Lower leg skin (tissue), 4 donors: ENCODE measurements at regions not wholly inside any gene's neighbourhood (a gene's known extent, or its start where the extent isn't known, plus 50 kb on each side); places are given as distances from the start of the nearest gene placed in this dataset.

Experiments used
- DNase-seq, 2 donors: peaks; one replicate each; pipeline ENCODE4 v3.0.0-alpha.2; 2019; ENCODE audit warnings: low spot score in 2 of 2
- H3K4me3 ChIP-seq: fragments of 200-600 bp; sonication (generic); 2 replicates; pipeline ENCODE4 v1.5.1; 2017; ENCODE audit warnings: mild to moderate bottlenecking, low read depth; ENCODE audit not compliant: poor library complexity, severe bottlenecking
- CTCF ChIP-seq, 3 donors: fragments of 450-650 bp; IDR thresholded peaks; one replicate each; pipeline ENCODE4 v1.5.1; 2016; ENCODE audit warnings: antibody characterized with exemption in 3 of 3, mild to moderate bottlenecking in 3 of 3, moderate library complexity in 2 of 3
- POLR2A ChIP-seq, 2 donors: fragments of 450-650 bp; IDR thresholded peaks; one replicate each; pipeline ENCODE4 v1.6.1; 2016 to 2017; ENCODE audit warnings: antibody characterized with exemption in 2 of 2, mild to moderate bottlenecking in 1 of 2, moderate library complexity in 1 of 2
- WGBS, 2 donors: methylation state at CpG; one replicate each; pipeline ENCODE4 v1.1.5; 2018; 5-methylcytosine and 5-hydroxymethylcytosine counted together
- intact Hi-C: fragments of 100-400 bp; cut with DNase I; formaldehyde crosslinking; loops from one replicate; pipeline ENCODE4 v1.15.0; 2023; ENCODE audit warnings: low total_unique reads

DNA sequence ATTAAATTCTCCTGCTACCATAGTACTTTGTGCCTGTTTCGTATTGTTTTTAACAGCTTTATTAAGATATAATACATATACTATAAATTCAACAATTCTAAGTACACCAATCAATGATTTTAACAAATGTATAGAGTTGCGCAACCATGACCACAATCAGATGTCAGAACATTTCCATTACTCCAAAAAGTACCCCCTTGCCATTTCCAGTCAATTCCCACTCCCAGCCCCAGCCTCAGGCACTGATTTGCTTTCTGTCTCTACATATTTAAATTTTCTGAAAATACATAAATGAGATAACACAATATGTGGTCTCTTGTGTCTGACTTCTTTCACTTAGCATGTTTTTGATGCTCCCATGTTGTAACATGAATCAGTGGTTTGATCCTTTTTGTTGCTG lies 193.9 kb downstream of the FIGN start:
- TF ChIP-seq POLR2A (IDR thresholded peaks at IDR 0.05) (no peak), CTCF (IDR thresholded peaks at IDR 0.05) (no peak)

GRCh38 chr2:163541495-163541894 lies 194.3 kb downstream of the FIGN start:
- no peak overlapping the region for H3K4me3 ChIP-seq
- DNase-seq: no peak
- WGBS, 2 donors: 83 to 88% methylated on average over 2 of the region's 2 CpGs
- TF ChIP-seq POLR2A (IDR thresholded peaks at IDR 0.05) (no peak), CTCF (IDR thresholded peaks at IDR 0.05) (no peak)
- intact Hi-C loops: no loop called here

More for the DNA sequence above, 193.9 kb downstream of the FIGN start:
- DNase-seq: no peak
- WGBS, 2 donors: 94% methylated on average over 2 of the region's 2 CpGs
- no peak overlapping the region for H3K4me3 ChIP-seq
- intact Hi-C loops: no loop called here

GRCh38 chr2:163528640-163529217 lies 207.1 kb downstream of the FIGN start:
- no peak overlapping the region for H3K4me3 ChIP-seq
- no peak for TF ChIP-seq POLR2A (IDR thresholded peaks at IDR 0.05)
- TF ChIP-seq CTCF (IDR thresholded peaks at IDR 0.05): no peak
- no peak for DNase-seq
- WGBS, 2 donors: 77 to 90% methylated on average over 1 of the region's 1 CpG
- intact Hi-C loops: no loop called here

DNA sequence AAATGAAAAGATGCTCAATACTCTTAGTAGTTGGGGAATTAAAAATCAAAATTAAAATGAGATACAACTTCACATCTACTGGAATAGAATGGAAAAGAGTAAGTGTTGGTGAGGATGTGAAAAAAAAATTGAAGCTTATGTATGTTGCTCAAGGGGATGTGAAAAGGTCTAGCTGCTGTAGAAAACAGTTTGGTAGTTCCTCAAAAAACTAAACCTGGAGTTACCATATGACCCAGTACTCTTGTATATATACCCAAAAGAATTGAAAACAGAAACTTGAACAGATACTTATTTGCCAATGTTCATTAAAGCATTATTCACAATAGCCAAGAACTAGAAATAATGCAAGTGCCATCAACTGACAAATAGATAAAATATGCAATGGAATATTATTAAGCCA lies 208.4 kb downstream of the FIGN start:
- intact Hi-C loops: no loop called here
- DNase-seq: no peak
- no peak overlapping the region for H3K4me3 ChIP-seq
- TF ChIP-seq CTCF (IDR thresholded peaks at IDR 0.05): no peak
- no peak for TF ChIP-seq POLR2A (IDR thresholded peaks at IDR 0.05)

- intact Hi-C loops: no loop called here
- whole genome bisulfite sequencing, 2 donors: 60 to 61% methylated on average over 2 of the region's 2 CpGs
- no peak for TF ChIP-seq POLR2A (IDR thresholded peaks at IDR 0.05)
- no peak for TF ChIP-seq CTCF (IDR thresholded peaks at IDR 0.05)
- DNase-seq: no peak
- H3K4me3 ChIP-seq: no peak overlapping the region
These were observed 217.0 kb downstream of the FIGN start for GRCh38 chr2:163518762-163519161.

- intact Hi-C loops: no loop called here
- TF ChIP-seq POLR2A (IDR thresholded peaks at IDR 0.05) (no peak), CTCF (IDR thresholded peaks at IDR 0.05) (no peak)
These were observed 220.0 kb downstream of the FIGN start for GRCh38 chr2:163515836-163516235.

More at GRCh38 chr2:163515836-163516235, 220.0 kb downstream of the FIGN start:
- no peak overlapping the region for H3K4me3 ChIP-seq
- no peak for DNase-seq
